A673 (cell line): ENCODE measurements at regions not wholly inside any gene's neighbourhood (a gene's known extent, or its start where the extent isn't known, plus 50 kb on each side); places are given as distances from the start of the nearest gene placed in this dataset.

ENCODE experiments used
- BruUV-seq: library from RNA; stranded (reverse); fragments of 400-500 nt; replicated peaks from 2 replicates; lab custom pipeline; 2021; lab: Mats Ljungman, UMichigan
- CTCF ChIA-PET: fragments of 300-600 bp; sonication (Branson Sonifier 250); formaldehyde crosslinking; loops from one replicate; lab custom pipeline; 2022; ENCODE audit warnings: antibody characterized with exemption; lab: Charles Lee
- POLR2A ChIA-PET: fragments of 300-600 bp; sonication (Branson Sonifier 250); formaldehyde crosslinking; loops from one replicate; lab custom pipeline; 2022; ENCODE audit warnings: antibody characterized with exemption; ENCODE audit not compliant: low non-redundant PET; lab: Charles Lee
- DNase-seq: peaks from one replicate; pipeline ENCODE4 v3.0.0-alpha.2; 2015; ENCODE audit warnings: low spot score
- H3K27ac ChIP-seq: fragments of 200-600 bp; sonication (generic); 2 replicates; pipeline ENCODE4 v1.5.1; 2016; ENCODE audit warnings: mixed run types, low read depth, mild to moderate bottlenecking, mixed read lengths, antibody characterized with exemption, low read length; ENCODE audit not compliant: poor library complexity, severe bottlenecking
- H3K27me3 ChIP-seq: fragments of 200-600 bp; sonication (generic); replicated peaks from 2 replicates; pipeline ENCODE4 v1.6.1; 2017; ENCODE audit warnings: mixed run types, low read depth, mild to moderate bottlenecking, mixed read lengths, antibody characterized with exemption, low read length; ENCODE audit not compliant: insufficient read depth, poor library complexity
- H3K36me3 ChIP-seq: fragments of 200-600 bp; sonication (generic); 2 replicates; pipeline ENCODE4 v1.6.1; 2016; ENCODE audit warnings: mixed run types, mild to moderate bottlenecking, mixed read lengths, antibody characterized with exemption, low read length; ENCODE audit not compliant: insufficient read depth, poor library complexity, severe bottlenecking
- H3K4me1 ChIP-seq: fragments of 200-600 bp; sonication (generic); 2 replicates; pipeline ENCODE4 v1.6.1; 2017; ENCODE audit warnings: mixed run types, mild to moderate bottlenecking, mixed read lengths, antibody characterized with exemption, low read length; ENCODE audit not compliant: insufficient read depth, poor library complexity, severe bottlenecking
- H3K4me3 ChIP-seq: fragments of 200-600 bp; sonication (generic); 2 replicates; pipeline ENCODE4 v1.5.1; 2016; ENCODE audit warnings: low read depth, mixed run types, mild to moderate bottlenecking, mixed read lengths, low read length; ENCODE audit not compliant: poor library complexity, severe bottlenecking
- H3K9me3 ChIP-seq: fragments of 200-600 bp; sonication (generic); 2 replicates; pipeline ENCODE4 v1.6.1; 2016; ENCODE audit warnings: mixed run types, low read depth, mild to moderate bottlenecking, mixed read lengths, antibody characterized with exemption, low read length; ENCODE audit not compliant: poor library complexity, severe bottlenecking
- CTCF ChIP-seq: fragments of 300-800, 200-600 bp; sonication (generic); conservative IDR thresholded peaks from 2 replicates; pipeline ENCODE4 v1.5.1; 2017; ENCODE audit warnings: low read depth, mild to moderate bottlenecking, antibody characterized with exemption, low read length, moderate library complexity, mixed read lengths
- EZH2 ChIP-seq: fragments of 200-600 bp; sonication (generic); IDR thresholded peaks from 2 replicates; pipeline ENCODE4 v1.6.1; 2017; ENCODE audit warnings: borderline replicate concordance, low read depth, mild to moderate bottlenecking, mixed read lengths, antibody characterized with exemption, low read length; ENCODE audit not compliant: poor library complexity, severe bottlenecking
- intact Hi-C: fragments of 100-400 bp; cut with micrococcal nuclease; formaldehyde crosslinking; loops from one replicate; pipeline ENCODE4 v1.10.0; 2022; ENCODE audit not compliant: unreplicated experiment

GRCh38 chr2:16119741-16120140 lies 179.4 kb downstream of the MYCN start:
- intact Hi-C loops = no loop called here
- Histone ChIP-seq H3K9me3 (no peaks in the 10 kb centered on the region), H3K4me3 (no peak overlapping the region), H3K27ac (no peak overlapping the region), H3K27me3 (peaks cover 3% of the 10 kb centered on the region), H3K36me3 (no peaks in the 10 kb centered on the region), H3K4me1 (no peaks in the 10 kb centered on the region)
- no peak for TF ChIP-seq EZH2
- no peak for TF ChIP-seq CTCF
- DNase-seq = no peak
- CTCF ChIA-PET = no interaction called here
- no TSS peak for BruUV-seq
- POLR2A ChIA-PET = no interaction called here

GRCh38 chr2:16118611-16119590 lies 178.6 kb downstream of the MYCN start:
- intact Hi-C loops = no loop called here
- Histone ChIP-seq H3K27ac (no peak overlapping the region), H3K4me3 (no peak overlapping the region), H3K27me3 (peaks cover 2% of the 10 kb centered on the region), H3K4me1 (no peaks in the 10 kb centered on the region), H3K9me3 (no peaks in the 10 kb centered on the region), H3K36me3 (no peaks in the 10 kb centered on the region)
- BruUV-seq = no TSS peak
- TF ChIP-seq EZH2 (no peak), CTCF (no peak)
- ChIA-PET CTCF (no interaction called here), POLR2A (no interaction called here)
- DNase-seq = no peak

GRCh38 chr2:16117791-16118610 lies 177.7 kb downstream of the MYCN start:
- BruUV-seq = no TSS peak
- no peaks in the 10 kb centered on the region for H3K36me3 ChIP-seq
- no peak for DNase-seq
- intact Hi-C loops = no loop called here
- no peaks in the 10 kb centered on the region for H3K4me1 ChIP-seq
- no peaks in the 10 kb centered on the region for H3K27me3 ChIP-seq
- no peaks in the 10 kb centered on the region for H3K9me3 ChIP-seq
- H3K27ac ChIP-seq = no peak overlapping the region
- ChIA-PET CTCF (no interaction called here), POLR2A (no interaction called here)
- H3K4me3 ChIP-seq = no peak overlapping the region
- TF ChIP-seq CTCF (no peak), EZH2 (no peak)
